ENCODE measurements at regions not wholly inside any gene's neighbourhood (a gene's known extent, or its start where the extent isn't known, plus 50 kb on each side); places are given as distances from the start of the nearest gene placed in this dataset.

- Mint-ChIP-seq H3K36me3 (ENCODE audit: low read depth) (no peaks in the 10 kb centered on the region), H3K27ac (no peak overlapping the region), H3K27me3 (ENCODE audit: insufficient read depth, low read depth, poor library complexity) (peaks cover 3% of the 10 kb centered on the region), H3K9me3 (peaks cover 3% of the 10 kb centered on the region; the same call in 1 of the 3 replicates), H3K4me1 (no peaks in the 10 kb centered on the region), H3K4me3 (no peak overlapping the region)
- Histone ChIP-seq H3K4me1 (ENCODE audit: insufficient read depth) (no peaks in the 10 kb centered on the region), H3K36me3 (ENCODE audit: insufficient read depth) (no peaks in the 10 kb centered on the region), H3K9me2 (ENCODE audit: insufficient read depth) (no peaks in the 10 kb centered on the region), H3K4me3 (no peak overlapping the region), H3K27me3 (ENCODE audit: insufficient read depth) (no peaks in the 10 kb centered on the region), H3F3A (replicated peaks; ENCODE audit: low read depth) (no peaks in the 10 kb centered on the region), H3K4me2 (no peak overlapping the region), H2AFZ (peak overlapping the region; percentile 90), H3K27ac (ENCODE audit: low read depth) (no peak overlapping the region), H4K20me1 (replicated peaks; ENCODE audit: insufficient read depth) (no peaks in the 10 kb centered on the region), H3K79me2 (replicated peaks; ENCODE audit: insufficient read depth) (no peaks in the 10 kb centered on the region)
- no peak for TF ChIP-seq ZNF331 (CRISPR knock-in tag; IDR thresholded peaks at IDR 0.05; ENCODE audit: low read depth)
- no peak for TF ChIP-seq EZH2 (IDR thresholded peaks at IDR 0.05; ENCODE audit: low read depth, unreplicated experiment)
- no peak for TF ChIP-seq CTCF (conservative IDR thresholded peaks at IDR 0.05; ENCODE audit: low read depth in 2 of 2)
- TF ChIP-seq ZNF114 (CRISPR knock-in tag; IDR thresholded peaks at IDR 0.05), result no peak
- no peak for TF ChIP-seq STAT1 (IDR thresholded peaks at IDR 0.05; ENCODE audit: unreplicated experiment)
- no peak for DNase-seq (ENCODE audit: low spot score)
- no peak for ATAC-seq
These were observed 461.8 kb upstream of the SOX9 start for GRCh38 chr17:71658996-71659395.

GRCh38 chr17:71664861-71665260, 456.0 kb upstream of the SOX9 start:
- no peaks in the 10 kb centered on the region for H3F3A ChIP-seq (replicated peaks; ENCODE audit: low read depth)
- H3K36me3 Mint-ChIP-seq (ENCODE audit: low read depth), result no peaks in the 10 kb centered on the region
- H3K9me2 ChIP-seq (ENCODE audit: insufficient read depth), result no peaks in the 10 kb centered on the region
- no peaks in the 10 kb centered on the region for H3K27me3 ChIP-seq (ENCODE audit: insufficient read depth)
- H3K79me2 ChIP-seq (replicated peaks; ENCODE audit: insufficient read depth), result no peaks in the 10 kb centered on the region
- no peak overlapping the region for H3K4me3 Mint-ChIP-seq
- ATAC-seq (no peak), DNase-seq (ENCODE audit: low spot score) (no peak)
- no peaks in the 10 kb centered on the region for H4K20me1 ChIP-seq (replicated peaks; ENCODE audit: insufficient read depth)
- no peak overlapping the region for H3K27ac ChIP-seq (ENCODE audit: low read depth)
- no peak overlapping the region for H3K4me3 ChIP-seq
- H3K27me3 Mint-ChIP-seq (ENCODE audit: insufficient read depth, low read depth, poor library complexity), result no peaks in the 10 kb centered on the region
- no peaks in the 10 kb centered on the region for H3K4me1 ChIP-seq (ENCODE audit: insufficient read depth)
- no peak overlapping the region for H2AFZ ChIP-seq
- H3K4me2 ChIP-seq, result no peak overlapping the region
- no peak overlapping the region for H3K27ac Mint-ChIP-seq
- no peaks in the 10 kb centered on the region for H3K4me1 Mint-ChIP-seq
- H3K9me3 Mint-ChIP-seq, result no peaks in the 10 kb centered on the region
- H3K36me3 ChIP-seq (ENCODE audit: insufficient read depth), result no peaks in the 10 kb centered on the region
- no peak for TF ChIP-seq EZH2phosphoT487 (IDR thresholded peaks at IDR 0.05; ENCODE audit: unreplicated experiment)
- no peak for TF ChIP-seq JUNB (IDR thresholded peaks at IDR 0.05; ENCODE audit: unreplicated experiment)
- no peak for TF ChIP-seq STAT1 (IDR thresholded peaks at IDR 0.05; ENCODE audit: unreplicated experiment)
- TF ChIP-seq EZH2 (IDR thresholded peaks at IDR 0.05; ENCODE audit: low read depth, unreplicated experiment), result no peak
- no peak for TF ChIP-seq REST (IDR thresholded peaks at IDR 0.05; ENCODE audit: unreplicated experiment)
- TF ChIP-seq ZNF114 (CRISPR knock-in tag; IDR thresholded peaks at IDR 0.05), result no peak
- no peak for TF ChIP-seq NANOG (IDR thresholded peaks at IDR 0.05; ENCODE audit: borderline replicate concordance)
- no peak for TF ChIP-seq CREB1 (CRISPR knock-in tag; IDR thresholded peaks at IDR 0.05; ENCODE audit: low read depth)
- TF ChIP-seq ZNF462 (CRISPR knock-in tag; IDR thresholded peaks at IDR 0.05), result no peak
- no peak for TF ChIP-seq ZNF331 (CRISPR knock-in tag; IDR thresholded peaks at IDR 0.05; ENCODE audit: low read depth)

Measured in GM23338 (cell line).